Islet of Langerhans (tissue), 1 donor: ENCODE measurements at regions not wholly inside any gene's neighbourhood (a gene's known extent, or its start where the extent isn't known, plus 50 kb on each side); places are given as distances from the start of the nearest gene placed in this dataset.
"Not testable (repeated sequence)": the region's sequence is repeated elsewhere in the genome, so short reads cannot be mapped to it uniquely, and the experiment has no call there.

Experiments
- FAIRE-seq: peaks from one replicate; lab custom pipeline; 2011; peaks lifted over from hg19 to GRCh38; lab: Jason Lieb, UNC

DNA sequence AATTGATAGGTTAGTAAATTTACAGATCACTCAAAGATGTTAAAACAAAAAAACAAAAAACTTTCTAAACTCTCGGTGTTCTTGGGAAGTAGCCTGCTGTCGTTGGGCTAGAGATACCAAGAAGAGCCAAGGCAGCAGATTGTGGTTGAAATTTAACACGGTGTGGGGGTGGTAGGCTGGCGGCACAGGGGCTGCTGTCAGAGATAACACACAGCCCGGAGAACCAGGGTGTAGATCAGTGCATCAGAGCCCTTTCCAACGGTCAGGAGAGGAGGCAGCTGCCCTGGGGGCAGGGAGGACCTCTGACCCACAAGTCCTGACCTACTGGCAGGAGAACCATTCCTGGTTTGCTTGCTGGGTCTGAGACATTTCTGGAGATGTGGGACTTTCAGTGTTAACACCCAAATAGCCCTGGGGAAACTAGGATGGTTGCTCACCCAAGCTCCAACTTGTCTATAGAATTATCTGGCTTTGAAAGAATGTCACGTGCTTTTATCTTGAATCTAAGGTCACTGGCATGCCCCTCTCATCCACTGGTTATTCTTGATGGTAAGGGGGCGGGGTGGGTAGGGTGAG is 205.2 kb upstream of the PLGLB2 start:
- not testable (repeated sequence) for FAIRE-seq

DNA sequence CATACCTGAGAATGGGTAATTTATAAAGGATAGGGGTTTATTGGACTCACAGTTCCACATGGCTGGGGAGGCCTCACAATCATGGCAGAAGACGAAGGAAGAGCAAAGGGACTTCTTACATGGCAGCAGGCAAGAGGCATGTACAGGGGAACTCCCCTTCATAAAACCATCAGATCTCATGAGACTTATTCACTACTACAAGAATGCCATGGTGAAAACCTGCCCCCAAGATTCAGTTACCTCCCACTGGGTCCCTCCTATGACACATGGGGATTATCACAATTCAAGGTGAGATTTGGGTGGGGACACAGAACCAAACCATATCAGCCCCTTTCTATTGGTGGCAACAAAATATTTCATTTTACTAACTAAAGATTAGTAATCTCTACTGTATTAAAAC is 204.1 kb upstream of the PLGLB2 start:
- not testable (repeated sequence) for FAIRE-seq

DNA sequence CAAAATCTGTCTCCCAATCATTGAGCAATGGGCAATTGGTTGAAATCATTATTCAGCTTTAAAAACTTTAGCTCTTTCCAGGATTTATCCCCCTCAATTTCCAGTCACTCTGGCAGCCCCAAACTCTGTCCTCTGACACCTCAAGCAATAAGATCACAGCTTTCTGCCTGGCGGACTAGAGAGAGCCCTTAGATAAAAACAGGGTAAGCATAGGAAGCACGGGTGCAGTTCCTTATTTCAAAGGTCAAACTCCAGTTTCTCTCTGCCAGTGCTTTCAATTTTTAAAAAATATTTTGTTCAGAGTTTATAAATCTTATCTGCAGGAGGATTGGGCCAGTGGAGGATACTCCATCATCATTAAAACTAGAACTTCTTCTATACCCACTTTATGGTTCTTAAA is 200.8 kb upstream of the PLGLB2 start:
- FAIRE-seq: not testable (repeated sequence)

DNA sequence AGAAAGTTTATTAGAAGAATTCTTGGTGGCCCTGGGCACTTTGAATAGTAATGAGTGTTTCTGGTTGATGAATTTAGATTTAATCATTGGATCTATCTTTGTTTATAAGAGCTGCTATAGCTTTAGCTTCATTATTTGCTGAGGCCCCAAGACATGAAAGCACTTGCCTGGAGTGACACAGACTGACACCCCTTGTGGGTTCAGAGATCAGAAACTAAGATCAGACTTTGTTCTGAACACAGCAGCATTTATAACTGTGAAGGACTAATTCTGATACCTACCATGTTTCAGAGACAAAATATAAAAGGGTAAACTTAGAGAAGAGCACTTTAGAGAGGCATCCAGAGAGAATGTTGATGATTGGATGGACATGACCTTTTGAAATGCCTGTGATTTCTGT is 199.9 kb upstream of the PLGLB2 start:
- not testable (repeated sequence) for FAIRE-seq

DNA sequence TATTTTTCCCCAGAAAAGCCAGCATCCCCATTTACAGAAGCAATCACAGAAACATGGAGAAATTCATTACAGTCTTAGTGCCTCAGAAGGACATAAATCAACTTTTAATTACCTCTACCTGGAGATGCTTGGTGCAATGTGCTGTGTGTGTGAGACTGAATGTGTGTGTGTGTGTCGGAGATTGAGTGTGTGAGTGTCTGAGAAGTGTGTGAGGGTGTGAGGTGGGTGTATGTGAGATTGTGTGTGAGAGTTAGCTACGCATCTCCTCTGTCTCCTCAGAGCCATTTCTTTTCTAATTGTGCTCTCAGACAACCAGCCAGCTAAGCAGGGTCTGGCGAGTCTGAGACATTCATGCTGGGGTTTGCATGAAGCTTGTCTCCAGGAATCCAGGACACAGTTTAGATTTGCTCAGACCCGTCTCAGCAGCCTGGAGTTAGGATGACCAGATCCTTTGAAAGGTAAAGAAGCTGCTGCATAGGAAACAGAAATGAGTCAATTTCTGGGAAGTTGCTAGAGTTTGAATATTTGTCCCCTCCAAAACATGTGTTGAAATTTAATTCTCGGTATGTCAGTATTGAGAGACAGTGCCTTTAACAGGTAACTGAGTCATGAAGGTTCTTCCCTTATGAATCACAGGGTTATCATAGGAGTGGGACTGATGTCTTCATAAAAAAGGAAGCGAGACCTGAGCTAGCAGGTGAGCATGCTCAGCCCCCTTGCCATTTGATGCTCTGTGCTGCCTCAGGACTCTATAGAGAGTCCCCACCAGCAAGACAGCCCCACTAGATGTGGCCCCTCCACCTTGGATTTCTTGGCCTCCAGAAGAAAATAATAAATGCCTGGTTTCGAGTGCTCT is 199.0 kb upstream of the PLGLB2 start:
- not testable (repeated sequence) for FAIRE-seq

DNA sequence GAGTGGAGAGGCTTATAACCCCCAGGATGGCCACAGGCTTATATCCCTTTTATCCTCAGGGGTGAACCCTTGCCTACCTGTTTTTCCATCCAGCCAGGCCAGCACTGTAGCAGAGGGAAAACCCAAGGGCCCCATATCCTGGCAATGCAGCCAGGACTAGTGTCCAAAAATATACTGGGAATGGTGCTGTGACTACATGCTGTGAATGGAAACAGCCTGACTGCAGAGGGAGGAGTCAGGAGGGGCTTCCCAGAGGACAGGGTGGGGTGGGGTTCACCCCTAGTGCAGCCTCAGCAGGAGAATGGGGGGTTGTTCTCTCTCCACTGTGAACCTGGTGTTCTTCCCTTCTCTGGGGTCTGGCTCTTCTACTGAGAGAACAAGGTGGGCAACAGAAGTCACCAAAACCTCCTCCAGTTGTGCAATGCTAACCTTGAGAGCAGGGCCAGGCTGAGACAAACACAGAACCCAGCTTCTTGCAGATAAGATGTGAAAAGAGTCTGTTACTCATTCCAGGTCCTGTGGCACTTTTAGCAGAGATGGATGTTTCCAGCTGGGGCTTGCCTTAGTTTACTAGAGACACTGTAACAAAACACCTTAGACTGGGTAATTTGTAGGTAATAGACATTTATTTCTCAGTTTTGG is 198.2 kb upstream of the PLGLB2 start:
- FAIRE-seq: not testable (repeated sequence)

DNA sequence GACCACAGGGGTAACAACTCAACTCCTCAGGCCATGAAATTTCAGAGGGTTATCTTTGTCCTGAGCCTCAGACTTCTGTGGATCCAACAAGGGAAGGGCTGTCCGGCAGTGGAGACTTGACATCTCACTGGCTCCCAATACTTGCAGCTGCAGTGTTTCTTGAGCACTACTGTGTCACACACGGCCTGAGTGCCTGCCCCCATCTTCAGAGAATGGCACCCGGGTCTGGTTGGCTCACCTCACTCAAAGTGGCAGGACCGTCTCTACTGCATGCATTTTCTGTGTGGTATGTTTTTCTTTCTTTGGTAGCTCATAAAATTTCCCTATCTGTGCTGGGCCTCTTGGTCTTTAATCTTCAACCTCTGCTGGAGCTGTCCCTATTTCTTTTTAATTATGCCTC is 193.2 kb upstream of the PLGLB2 start:
- not testable (repeated sequence) for FAIRE-seq

DNA sequence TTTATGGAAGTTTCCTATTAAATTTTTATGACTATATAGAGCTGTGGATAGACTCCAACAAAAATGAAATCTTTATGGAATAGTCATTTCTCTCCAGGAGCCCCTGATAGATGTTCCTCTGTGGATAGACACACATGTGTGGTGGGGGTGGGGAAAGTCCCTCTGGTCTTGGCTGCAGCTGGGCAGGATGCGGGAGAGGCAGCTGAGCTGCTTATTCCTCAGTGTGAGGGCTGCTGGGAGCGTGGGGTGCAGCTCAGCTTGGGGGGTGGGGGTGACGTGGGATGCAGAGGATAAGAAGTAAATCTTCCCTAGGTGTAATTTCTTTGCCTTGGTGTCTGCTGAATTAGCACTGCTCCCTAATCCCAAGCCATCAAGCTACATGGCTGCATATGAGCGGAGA is 192.8 kb upstream of the PLGLB2 start:
- not testable (repeated sequence) for FAIRE-seq

DNA sequence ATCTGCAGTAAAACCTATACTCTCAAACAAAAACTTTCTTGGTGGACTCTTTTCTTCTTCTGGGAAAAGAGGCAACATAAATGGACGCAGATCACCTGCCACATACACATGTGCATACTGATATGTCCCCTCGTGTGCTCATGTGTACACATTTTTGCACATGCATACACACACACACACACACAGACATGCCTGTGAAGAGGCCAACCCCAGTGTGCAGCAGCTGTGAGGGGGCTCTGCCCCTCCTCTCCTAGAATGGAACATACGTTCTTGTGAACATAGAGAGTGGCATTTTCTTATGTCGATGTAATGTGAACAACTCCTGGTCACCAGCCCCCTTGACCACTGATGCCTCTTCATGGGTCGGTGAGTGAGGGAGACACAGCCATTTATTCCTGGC is 188.9 kb upstream of the PLGLB2 start:
- FAIRE-seq: not testable (repeated sequence)

DNA sequence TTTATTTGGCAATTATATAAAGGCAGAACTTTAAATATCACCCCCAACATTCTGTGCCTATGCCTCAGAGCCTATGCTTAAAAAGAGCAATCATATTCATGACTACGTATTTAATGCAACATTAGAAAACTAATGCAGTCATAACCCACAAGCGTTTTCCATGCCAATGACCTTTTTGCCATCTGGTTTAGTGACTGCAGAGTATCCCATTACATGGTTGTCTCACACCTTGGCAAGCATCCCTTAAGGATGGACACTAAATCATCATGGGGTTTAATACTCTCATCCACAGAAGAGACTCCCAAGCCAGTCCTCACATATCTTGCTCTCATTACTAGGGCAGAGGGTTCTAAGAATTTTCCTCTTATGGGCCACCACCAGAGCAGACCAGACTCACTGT is 188.2 kb upstream of the PLGLB2 start:
- not testable (repeated sequence) for FAIRE-seq

DNA sequence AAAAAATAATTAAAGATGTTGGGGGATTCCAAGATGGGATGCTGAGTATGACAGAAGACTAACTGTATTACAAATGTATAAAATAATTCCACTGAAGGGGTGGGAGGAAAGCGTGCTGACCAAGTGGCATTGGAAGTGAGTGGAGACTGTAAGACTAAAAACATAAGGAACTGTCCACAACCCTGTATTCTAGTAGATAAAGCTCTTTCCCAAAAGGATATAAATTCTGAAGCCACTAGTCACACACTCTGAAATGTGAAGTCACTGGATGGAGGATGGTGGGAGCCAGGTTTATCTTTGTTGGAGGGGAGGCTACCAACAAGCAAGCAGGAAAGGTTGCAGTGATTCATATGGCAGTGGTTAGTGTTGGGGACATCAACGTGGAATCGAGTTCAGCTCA is 182.8 kb upstream of the PLGLB2 start:
- not testable (repeated sequence) for FAIRE-seq

DNA sequence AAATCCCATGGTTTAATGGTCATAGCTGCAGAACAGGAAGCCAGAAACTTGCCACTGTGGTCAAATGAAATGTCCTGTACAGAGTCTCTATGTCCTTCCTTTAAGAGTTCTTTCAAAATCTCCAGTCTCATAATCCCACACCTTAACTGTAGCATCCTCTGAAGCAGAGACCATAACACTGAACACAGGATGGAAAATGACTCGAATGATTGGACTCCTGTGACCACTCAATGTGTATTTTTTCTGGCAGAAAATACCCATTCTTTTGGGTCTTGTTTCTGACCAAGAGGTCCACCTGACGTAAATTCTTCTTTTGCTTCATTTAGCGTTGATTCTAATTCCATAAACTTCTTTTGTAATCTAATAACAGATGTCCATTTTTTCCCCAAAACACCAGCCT is 181.4 kb upstream of the PLGLB2 start:
- FAIRE-seq: not testable (repeated sequence)

DNA sequence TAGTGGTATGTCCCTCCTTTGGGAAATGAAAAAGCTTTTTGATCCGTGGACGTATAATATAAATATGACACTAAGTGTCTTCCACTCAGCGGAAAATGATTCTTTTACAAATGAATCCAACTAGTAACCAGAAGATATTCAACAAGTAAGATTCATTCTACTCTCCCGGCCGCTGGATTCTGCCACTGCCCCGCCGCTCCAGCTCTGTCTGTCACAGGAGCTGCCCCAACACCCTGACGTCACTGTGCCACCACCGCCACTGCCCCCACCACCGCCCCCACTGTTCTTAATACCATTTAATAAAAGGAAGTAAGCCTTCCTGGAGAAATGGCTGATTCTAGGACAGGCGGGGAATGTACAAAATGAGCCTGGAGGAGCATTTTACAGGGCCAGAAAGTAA is 180.8 kb upstream of the PLGLB2 start:
- not testable (repeated sequence) for FAIRE-seq

DNA sequence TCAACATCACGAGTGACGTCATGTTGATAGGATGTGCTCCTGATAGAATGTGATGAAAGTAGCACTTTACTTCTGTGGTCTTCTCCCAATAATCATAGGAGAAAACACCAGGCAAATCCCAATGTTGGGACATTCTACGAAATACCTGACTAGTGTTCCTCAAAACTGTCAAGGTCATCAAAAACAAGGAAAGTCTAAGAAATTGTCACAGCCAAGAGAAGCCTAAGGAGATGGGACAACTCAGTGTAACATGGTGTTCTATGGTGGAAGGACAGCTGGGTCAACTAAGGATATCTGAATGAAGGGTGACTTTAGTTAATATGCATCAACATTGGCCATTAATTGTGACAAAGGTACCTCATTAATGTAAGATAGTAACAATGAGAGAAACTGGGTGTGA is 180.0 kb upstream of the PLGLB2 start:
- FAIRE-seq: not testable (repeated sequence)

DNA sequence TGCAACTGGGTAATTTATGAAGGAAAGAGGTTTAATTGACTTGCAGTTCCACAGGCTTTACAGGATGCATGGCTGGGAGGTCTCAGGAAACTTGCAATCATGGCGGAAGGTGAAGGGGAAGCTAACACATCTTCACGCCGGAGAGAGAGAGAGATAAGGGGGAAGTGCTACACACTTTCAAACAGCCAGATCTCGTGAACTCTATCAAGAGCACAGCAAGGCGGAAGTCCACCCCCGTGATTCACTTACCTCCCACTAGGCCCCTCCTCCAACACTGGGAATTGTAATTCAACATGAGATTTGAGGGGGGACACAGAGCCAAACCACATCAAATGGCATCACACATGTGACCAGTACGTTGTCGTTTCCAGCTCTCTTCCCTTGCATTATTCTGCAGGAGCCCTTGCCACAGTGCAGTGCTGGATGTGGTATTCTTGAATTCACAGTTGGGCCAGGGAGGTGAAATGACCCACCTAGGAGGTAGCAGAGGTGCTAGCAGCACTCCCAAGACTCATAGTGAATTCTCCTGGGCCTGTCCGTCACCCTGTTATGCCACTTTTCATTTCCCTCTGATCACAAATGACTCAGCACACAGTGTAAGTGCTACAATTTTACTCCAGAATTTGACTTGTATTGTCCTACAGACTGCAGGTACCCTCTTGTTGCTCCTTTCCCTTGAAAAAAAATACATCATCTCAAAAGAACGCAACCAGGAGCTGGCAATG is 179.2 kb upstream of the PLGLB2 start:
- FAIRE-seq: not testable (repeated sequence)

DNA sequence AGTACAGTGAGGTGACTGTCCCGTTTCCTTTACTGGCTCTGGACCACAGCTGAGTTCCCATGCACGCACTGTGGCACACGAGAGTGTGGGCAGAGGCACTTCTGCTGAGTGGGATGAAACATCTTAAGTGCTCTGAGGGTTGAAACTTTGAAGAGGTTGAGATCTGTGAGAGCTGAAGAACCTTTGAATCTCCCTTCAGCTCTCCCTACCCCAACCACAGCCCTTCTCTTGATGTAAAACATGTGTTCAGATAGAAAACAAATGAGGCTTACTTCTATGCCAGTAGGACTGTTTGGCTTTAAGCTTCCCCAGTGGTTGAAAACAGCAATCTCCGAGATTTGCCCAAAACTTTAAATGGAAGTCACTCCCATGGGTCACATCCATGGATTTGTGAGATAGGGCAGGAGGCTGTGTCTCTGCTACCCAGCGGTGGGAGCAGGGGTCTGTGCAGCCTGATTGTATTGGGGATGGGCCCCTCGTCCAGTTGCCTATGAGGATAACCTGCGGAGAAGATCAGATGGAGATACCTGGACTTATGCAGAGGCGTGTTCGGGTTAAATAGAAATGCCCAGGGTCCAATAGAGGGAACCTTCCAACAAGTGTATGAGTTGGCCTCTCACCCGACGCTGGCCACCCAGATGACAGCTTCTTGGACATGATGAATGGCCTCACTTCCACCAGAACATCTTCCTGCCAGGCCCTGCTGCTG is 178.0 kb upstream of the PLGLB2 start:
- FAIRE-seq: not testable (repeated sequence)

DNA sequence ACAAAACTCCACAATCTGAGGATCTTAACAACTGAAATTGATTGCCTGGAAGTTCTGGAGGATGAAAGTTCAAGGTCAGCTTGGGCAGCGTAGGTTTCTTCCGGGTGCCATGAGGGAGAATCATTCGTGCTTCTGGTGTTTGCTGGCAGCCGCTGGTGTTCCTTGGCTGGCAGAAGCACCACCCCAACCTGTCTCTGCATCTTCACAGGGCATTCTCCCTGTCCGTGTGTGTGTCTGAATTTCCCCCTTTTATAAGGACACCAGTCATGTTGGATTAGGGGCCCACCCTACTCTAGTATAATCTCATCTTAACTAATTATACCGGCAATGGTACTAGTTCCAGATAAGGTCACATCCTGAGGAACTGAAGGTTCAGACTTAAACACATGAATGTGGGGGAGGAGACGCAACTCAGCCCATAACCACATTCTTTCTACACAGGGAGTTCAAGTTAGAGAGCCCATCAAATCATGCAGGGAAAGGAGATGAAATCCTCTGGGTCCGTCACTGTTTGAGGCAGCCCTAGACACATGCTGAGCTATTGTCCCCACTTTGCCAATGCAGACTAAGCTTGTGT is 175.9 kb upstream of the PLGLB2 start:
- FAIRE-seq: not testable (repeated sequence)

DNA sequence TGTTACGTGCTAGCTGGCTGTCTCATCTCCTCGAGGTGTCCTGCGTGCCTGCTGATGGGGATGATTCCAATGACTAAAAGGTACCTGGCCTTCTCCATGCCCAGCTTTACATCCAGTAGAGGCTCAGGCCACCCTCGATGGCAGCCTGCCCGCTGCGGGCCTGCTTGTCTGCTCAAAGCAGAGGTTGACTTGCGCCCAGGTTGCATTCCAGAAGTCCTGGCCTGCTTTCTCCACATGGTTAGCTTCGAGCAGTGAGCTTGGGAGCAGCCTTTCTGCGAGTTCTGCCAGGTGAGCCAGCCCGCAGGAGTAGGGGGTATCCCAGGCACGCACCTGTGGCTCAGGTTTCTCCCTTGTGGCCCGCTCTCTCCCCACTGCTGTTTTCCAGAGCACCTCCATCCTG is 175.0 kb upstream of the PLGLB2 start:
- not testable (repeated sequence) for FAIRE-seq

DNA sequence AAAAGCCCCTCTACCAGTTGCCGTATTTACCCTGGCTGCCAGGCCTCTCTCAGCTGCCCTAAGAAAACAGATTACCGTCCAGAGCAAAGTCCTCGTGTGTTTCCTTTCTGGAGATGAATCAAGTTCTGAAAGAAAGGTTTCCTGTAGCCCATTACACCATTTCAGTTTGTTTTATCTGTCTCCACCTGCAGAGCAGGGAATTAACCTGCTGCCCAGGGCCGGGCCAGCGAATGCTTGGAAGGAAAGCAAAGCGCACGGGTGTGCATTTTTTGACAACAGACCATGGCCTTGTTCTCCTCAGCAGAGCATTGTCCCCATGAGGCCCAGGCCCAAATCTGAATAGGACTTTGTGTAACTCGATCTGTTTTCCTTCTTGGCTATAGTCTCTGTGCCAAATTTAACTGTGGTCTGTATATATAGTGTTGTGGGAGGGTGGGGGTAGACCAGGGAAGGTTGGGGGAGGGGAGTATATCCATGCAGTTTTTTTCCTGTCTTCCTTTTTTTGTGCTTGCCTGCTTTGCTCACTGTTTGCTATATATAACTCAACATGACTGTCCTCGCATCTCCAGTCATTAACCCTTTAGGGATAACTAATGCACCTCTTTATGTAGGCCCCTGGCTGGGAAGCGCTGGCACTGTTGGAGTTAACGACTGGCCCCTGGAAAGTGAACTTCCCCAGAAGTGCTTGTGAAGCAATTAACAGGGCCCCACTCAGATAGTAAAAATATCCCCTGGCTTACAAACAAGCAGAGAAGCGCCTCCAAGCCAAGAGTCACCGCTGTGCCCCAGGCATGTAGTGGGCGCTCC is 174.3 kb upstream of the PLGLB2 start:
- FAIRE-seq: not testable (repeated sequence)
